Osteoblast (primary cell): ENCODE measurements at regions not wholly inside any gene's neighbourhood (a gene's known extent, or its start where the extent isn't known, plus 50 kb on each side); places are given as distances from the start of the nearest gene placed in this dataset.

Experiments used
- DNase-seq: peaks from one replicate; pipeline ENCODE4 v3.0.0; 2011; ENCODE audit warnings: low spot score, mixed read lengths; ENCODE audit not compliant: insufficient read length; ENCODE audit errors: missing footprints
- H2AFZ ChIP-seq: 2 replicates; pipeline ENCODE4 v1.6.0; 2011; ENCODE audit warnings: mild to moderate bottlenecking, low read length
- H3K27ac ChIP-seq: 2 replicates; pipeline ENCODE4 v1.5.1; 2011; ENCODE audit warnings: mild to moderate bottlenecking, low read depth, low read length, moderate library complexity
- H3K27me3 ChIP-seq: 2 replicates; pipeline ENCODE4 v1.6.0; 2012; ENCODE audit warnings: mild to moderate bottlenecking, control low read depth, inconsistent platforms, low read length, moderate library complexity; ENCODE audit not compliant: insufficient read depth
- H3K36me3 ChIP-seq: 2 replicates; pipeline ENCODE4 v1.5.1; 2011; ENCODE audit warnings: mild to moderate bottlenecking, low read length, control low read depth, moderate library complexity; ENCODE audit not compliant: insufficient read depth
- H3K4me1 ChIP-seq: 2 replicates; pipeline ENCODE4 v1.5.1; 2011; ENCODE audit warnings: mild to moderate bottlenecking, low read length, control low read depth, moderate library complexity; ENCODE audit not compliant: insufficient read depth
- H3K4me2 ChIP-seq: 2 replicates; pipeline ENCODE4 v1.6.0; 2011; ENCODE audit warnings: mild to moderate bottlenecking, low read length; ENCODE audit not compliant: insufficient read depth
- H3K4me3 ChIP-seq: fragments of 200-600 bp; sonication (generic); 3 replicates; pipeline ENCODE4 v1.5.1; 2012; ENCODE audit warnings: mild to moderate bottlenecking, low read length, inconsistent platforms; ENCODE audit not compliant: insufficient read depth
- H3K79me2 ChIP-seq: 2 replicates; pipeline ENCODE4 v1.6.0; 2012; ENCODE audit warnings: mild to moderate bottlenecking, low read length, control low read depth, inconsistent platforms; ENCODE audit not compliant: insufficient read depth
- H3K9me3 ChIP-seq: 2 replicates; pipeline ENCODE4 v1.5.1; 2011; ENCODE audit warnings: low read depth, low read length, control low read depth
- H4K20me1 ChIP-seq: 2 replicates; pipeline ENCODE4 v1.6.0; 2012; ENCODE audit warnings: mild to moderate bottlenecking, low read length, control low read depth; ENCODE audit not compliant: insufficient read depth
- CTCF ChIP-seq: IDR thresholded peaks from 2 replicates; pipeline ENCODE4 v1.5.1; 2011; ENCODE audit warnings: mild to moderate bottlenecking, low read depth, low read length, moderate library complexity; ENCODE audit errors: extremely low read depth

- no peaks in the 10 kb centered on the region for H4K20me1 ChIP-seq
- no peak for DNase-seq
- TF ChIP-seq CTCF: no peak
- H3K79me2 ChIP-seq: no peaks in the 10 kb centered on the region
- no peak overlapping the region for H3K4me2 ChIP-seq
- H3K36me3 ChIP-seq: no peaks in the 10 kb centered on the region
- no peak overlapping the region for H3K27ac ChIP-seq
- no peak overlapping the region for H2AFZ ChIP-seq
- H3K4me1 ChIP-seq: no peaks in the 10 kb centered on the region
- no peaks in the 10 kb centered on the region for H3K27me3 ChIP-seq
- H3K4me3 ChIP-seq: no peak overlapping the region
- no peaks in the 10 kb centered on the region for H3K9me3 ChIP-seq
These were observed 88.3 kb upstream of the PAK5 start for GRCh38 chr20:9927224-9927623.

- TF ChIP-seq CTCF: no peak
- Histone ChIP-seq H3K9me3 (no peaks in the 10 kb centered on the region), H3K4me2 (no peak overlapping the region), H3K36me3 (no peaks in the 10 kb centered on the region), H3K27ac (no peak overlapping the region), H4K20me1 (no peaks in the 10 kb centered on the region), H3K4me3 (no peak overlapping the region), H3K79me2 (no peaks in the 10 kb centered on the region), H2AFZ (no peak overlapping the region), H3K4me1 (no peaks in the 10 kb centered on the region), H3K27me3 (no peaks in the 10 kb centered on the region)
- no peak for DNase-seq
These were observed 87.6 kb upstream of the PAK5 start for GRCh38 chr20:9926476-9926875.

GRCh38 chr20:9926007-9926406 is 87.1 kb upstream of the PAK5 start:
- H3K4me2 ChIP-seq: no peak overlapping the region

GRCh38 chr20:9923648-9924047 is 84.8 kb upstream of the PAK5 start:
- Histone ChIP-seq H3K9me3 (no peaks in the 10 kb centered on the region), H3K4me3 (no peak overlapping the region), H3K27ac (no peak overlapping the region), H3K4me2 (no peak overlapping the region), H3K27me3 (no peaks in the 10 kb centered on the region), H3K79me2 (no peaks in the 10 kb centered on the region), H3K36me3 (no peaks in the 10 kb centered on the region), H2AFZ (no peak overlapping the region), H4K20me1 (no peaks in the 10 kb centered on the region), H3K4me1 (no peaks in the 10 kb centered on the region)
- no peak for TF ChIP-seq CTCF
- no peak for DNase-seq

More at GRCh38 chr20:9926007-9926406, 87.1 kb upstream of the PAK5 start:
- no peak overlapping the region for H2AFZ ChIP-seq
- H3K27me3 ChIP-seq: no peaks in the 10 kb centered on the region
- H3K27ac ChIP-seq: no peak overlapping the region
- TF ChIP-seq CTCF: no peak
- H3K9me3 ChIP-seq: no peaks in the 10 kb centered on the region
- H3K36me3 ChIP-seq: no peaks in the 10 kb centered on the region
- no peaks in the 10 kb centered on the region for H3K79me2 ChIP-seq
- no peak overlapping the region for H3K4me3 ChIP-seq
- H3K4me1 ChIP-seq: no peaks in the 10 kb centered on the region
- H4K20me1 ChIP-seq: no peaks in the 10 kb centered on the region
- no peak for DNase-seq
